HG02642 (cell line): ENCODE measurements at regions not wholly inside any gene's neighbourhood (a gene's known extent, or its start where the extent isn't known, plus 50 kb on each side); places are given as distances from the start of the nearest gene placed in this dataset.

Experiments
- ATAC-seq: cut with Tn5 transposase; IDR thresholded peaks from one replicate; pipeline ENCODE4 v1.9.1; 2021; ENCODE audit warnings: mild to moderate bottlenecking; ENCODE audit not compliant: unreplicated experiment, poor library complexity

DNA sequence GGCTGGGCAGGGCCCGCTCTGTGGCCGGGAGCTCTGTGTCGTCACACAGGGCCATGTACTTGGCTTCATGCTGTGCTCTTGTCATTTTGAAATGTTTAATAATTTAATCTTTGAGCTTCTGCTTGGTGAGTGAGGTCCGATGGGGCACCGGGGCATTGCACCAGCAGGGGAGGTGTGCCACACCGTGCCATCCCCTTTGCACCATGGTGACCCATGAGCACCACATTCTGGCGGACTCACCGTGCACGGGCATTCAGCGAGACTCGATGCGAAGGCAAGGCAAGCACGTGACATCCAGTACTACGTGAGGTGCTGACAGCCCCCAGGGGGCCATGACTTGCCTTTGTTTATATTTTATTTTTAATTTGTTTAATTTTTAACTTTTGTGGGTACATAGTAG lies 204.3 kb downstream of the URI1 start:
- no peak for ATAC-seq

DNA sequence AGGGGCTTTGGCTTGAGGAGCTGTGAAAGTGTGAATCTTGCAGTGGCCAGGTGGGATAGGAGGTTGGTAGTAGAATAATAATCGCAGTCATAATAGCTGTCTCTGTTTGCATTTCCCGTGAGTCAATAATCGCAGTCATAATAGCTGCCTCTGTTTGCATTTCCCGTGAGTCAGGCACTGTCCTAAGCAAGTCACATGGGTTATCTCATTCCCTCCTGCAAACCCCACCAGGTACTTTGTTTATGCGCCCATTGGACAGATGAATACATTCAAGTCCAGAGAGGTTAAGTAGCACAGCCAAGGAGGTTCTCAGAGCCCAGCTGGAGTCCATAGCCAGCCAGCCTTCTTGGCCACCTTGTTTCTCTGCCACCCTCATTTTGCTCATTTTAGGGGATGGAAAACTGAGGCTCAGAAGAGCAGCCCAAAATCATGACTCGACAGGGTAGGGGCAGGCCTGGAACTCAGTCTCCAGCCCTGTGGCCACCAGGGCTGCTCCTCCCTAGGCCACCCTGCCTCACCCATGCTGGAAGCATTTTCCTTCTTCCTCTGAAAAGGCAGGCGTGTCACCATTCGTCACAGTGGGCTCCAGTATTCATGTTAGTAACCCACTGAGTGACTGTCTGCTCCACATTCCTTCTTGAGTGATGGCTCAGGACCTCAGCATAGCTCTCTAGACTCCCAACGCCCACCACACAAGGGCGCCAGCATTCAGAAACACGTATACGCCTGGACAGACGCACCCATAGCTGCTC lies 206.2 kb downstream of the URI1 start:
- ATAC-seq = no peak

DNA sequence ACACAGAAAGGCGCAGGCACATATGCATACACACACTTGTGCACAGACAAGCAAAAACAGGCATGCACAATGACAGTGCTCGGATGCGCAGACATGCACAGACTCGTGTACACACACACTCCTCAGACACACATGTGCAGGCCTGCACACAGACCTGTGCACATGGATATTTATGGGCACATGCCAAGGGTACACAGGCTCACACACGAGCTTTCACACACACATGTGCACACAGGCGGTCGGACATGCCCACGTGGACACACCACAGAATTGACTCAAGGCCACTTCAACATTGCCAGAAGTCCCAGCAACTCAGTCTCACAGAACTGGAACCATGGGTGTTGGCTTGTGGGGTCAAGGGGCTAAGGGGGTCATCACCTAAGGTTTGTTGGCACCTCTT lies 206.8 kb downstream of the URI1 start:
- ATAC-seq = no peak

DNA sequence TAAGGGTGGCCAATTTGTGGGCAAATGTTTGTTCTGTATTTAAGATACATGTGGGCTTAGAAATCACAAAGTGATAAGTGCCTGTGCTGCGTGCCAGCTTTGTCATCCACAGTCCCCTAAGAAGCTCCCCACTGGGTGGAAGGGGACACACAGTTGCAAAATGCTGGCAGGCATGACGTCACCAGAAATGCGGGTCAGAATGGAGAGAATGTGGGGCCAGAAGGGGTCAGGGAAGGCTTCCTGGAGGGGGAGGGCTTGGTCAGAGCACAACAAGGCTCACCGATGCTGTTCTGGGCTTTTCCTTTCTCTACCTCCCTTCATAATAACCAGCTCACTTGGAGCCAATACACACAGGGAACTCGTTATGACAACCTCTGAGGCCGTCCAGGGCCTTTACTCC lies 207.3 kb downstream of the URI1 start:
- ATAC-seq = no peak

DNA sequence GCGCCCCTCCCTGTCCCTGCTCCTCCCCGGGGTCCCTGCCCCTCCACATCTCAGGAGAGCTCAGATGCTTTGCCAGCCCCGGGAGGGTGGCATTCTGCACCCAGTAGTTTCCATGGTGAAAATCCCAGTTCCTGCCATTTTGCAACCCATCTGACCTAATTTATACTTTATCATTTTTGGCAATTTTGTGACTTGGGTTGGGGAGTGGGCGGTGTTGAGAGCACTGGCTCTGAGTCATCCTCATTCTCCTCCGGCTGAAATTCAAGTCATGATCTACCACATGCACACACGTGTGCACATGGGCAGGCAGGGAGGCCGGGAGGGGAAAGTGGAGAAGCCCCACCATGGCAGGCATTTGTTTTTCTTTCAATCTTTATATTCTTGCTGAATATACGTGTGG lies 208.6 kb downstream of the URI1 start:
- no peak for ATAC-seq

DNA sequence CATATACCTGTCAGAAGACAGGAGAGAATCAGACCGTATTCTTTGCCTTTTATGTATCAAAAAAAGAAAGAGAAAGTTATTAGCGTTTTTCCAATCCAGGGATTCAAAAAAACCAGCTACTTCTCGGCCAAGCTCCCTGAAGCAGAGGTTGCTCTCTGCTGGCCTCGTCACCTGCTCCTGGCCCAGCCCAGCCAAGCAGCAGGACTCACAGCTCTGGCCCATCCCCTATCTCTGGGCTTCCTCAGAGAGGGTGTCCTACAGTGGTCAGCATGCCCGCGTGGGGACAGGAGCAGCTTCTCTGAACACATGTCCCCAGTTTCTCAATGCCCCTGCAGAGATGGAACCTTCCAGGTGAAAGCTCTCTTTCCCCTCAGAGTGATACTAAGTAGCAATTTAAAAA lies 209.0 kb downstream of the URI1 start:
- no peak for ATAC-seq

DNA sequence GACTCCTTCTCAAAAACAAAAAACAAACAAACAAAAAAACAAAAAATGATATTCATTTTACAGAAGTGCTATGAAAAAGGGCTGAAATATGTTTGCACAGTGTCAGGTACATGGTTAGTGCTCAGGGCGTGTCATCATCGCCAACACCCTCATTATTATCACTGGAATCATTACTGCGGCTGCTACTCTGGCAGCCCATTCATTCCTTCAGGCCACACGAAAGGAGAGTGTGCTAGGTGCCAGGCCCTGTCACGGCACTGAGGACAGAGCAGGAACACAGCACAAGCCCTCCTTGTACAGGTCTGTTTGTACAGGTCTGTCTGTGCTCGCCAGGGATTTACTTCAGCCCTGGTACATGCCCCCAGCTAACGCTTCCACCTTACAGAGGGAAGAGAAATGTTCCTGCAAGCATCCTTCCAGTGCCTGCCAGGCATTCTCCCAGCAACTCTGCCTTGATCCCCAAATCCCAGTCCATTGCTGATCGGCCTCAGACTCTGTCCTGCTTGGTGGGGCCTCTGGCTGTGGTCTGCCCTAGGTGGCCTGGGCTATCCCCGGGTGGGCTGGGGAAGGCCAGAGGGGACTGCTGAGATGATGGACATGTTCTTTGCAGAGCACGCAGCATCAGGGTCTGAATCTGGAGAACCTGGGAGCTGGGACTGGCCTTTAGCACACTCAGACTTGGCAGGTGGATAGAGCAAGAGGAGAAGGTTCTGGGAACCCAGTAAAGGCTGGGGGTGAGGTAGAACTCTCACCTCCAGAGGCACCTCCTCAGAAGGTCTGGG lies 210.7 kb downstream of the URI1 start:
- no peak for ATAC-seq

DNA sequence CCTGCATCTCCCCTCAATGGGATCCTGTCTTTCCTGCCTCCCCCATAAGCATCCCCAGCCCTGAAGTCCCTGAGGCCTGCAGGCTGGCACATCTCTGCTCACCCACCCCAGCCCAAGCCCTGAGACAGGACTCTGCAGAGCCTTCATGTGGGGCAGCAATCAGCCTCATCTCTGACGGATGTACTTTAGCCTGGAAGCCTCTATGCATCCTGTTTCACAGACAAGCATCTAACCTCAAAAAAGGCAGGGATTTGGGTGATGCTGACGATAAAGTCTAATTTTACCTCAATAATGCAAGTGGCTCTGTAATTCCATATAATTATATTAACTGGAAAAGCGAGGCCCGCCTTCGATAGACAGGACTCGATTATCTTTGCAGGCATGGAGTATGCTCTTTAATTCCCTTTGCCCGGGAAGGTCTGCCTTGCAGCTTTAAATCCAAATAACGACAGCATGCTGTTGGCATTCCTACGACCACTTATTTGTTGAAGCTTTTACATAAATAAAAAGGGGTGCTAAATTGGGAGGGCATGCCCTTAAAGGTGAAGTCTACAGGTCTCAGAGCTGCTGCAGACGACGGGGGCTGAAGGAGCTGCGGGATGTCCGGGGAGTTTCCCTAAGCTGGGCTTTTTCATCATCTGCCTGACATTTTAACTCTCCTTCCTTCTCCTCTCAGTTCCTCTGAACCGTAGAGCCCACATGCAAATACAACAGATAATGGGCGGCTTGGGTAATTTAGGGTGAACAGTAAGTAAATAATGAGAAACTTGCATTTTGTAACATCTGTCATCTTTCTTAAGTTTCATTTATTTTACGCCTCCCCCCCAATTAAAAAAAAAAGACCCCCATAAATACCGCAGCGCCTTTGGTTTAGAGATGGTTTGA lies 211.5 kb downstream of the URI1 start:
- ATAC-seq = peak; percentile 71

DNA sequence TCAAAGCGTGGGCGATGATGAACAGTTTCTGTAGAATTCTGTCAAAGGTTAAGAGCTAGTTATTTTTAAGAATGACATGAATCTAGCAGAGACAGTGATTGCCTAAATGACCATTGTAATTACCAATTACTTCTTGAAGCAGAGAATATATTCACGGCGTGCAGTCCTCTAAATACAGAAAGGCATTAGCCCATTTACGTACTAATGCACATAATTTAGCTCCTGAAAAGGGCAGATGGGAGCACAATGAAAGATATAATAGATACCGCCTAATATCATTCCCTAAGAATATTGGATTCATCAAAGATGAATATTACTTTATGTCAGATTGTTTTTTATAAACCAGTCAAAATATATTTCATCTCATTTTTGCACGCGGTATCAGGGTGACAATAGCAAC lies 212.4 kb downstream of the URI1 start:
- ATAC-seq = no peak

DNA sequence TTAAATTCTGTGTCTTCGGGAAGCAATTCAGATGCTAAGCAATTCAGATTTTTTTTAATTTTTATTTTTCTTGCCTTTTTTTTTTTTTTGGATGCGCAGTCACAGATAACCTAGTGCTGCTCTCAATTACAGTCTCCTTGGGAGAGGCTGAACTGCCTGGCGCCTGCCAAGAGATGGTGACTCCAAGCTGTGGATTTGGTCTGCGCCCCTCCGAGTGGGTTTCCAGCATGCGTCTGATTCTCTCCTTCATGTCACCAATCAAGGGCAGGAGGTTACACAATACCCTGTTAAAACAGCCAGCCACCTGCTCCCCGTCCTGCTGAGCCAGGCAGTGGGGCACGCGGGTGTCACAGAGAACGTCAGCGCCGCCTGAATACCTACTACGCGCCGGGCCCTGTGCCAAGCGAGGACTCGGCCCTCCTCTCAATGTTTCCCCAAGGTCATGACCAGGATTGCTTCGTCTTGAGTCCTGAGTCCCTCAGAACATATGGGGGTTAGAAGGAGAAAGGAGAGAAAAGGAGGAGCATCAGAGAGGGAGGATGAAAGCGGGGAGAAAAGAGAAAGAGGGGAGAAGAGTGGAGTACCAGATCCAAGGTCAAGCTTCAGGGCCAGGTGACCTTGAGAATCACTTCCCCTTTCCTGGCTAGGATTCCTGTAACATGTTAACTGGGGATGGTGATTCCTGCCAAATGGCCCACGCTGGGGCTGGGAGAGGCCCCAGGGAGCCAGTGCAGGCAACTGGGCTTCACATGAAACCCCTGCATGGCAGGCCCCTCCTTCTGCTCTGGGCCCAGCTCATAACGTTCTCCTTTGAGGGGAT lies 213.6 kb downstream of the URI1 start:
- ATAC-seq = no peak

DNA sequence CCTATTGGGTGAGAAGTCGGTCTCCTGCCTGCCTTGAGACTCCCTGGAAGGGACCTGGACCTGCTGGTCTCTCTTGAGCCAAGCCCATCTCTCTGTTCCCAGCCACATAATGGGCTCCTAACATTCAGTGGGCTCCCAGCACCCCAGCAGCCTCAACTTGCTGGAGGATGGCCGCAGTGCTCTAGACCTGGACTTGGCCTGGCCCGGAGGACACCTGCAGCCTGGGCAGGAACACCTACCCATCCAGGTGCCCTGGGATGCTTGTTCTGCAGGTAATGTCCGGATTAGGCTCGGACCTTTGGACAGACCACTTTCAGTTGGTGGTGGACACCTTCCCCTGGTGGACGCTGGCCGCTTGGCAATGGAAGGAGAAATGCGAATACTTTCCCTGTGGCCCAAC lies 214.6 kb downstream of the URI1 start:
- no peak for ATAC-seq

DNA sequence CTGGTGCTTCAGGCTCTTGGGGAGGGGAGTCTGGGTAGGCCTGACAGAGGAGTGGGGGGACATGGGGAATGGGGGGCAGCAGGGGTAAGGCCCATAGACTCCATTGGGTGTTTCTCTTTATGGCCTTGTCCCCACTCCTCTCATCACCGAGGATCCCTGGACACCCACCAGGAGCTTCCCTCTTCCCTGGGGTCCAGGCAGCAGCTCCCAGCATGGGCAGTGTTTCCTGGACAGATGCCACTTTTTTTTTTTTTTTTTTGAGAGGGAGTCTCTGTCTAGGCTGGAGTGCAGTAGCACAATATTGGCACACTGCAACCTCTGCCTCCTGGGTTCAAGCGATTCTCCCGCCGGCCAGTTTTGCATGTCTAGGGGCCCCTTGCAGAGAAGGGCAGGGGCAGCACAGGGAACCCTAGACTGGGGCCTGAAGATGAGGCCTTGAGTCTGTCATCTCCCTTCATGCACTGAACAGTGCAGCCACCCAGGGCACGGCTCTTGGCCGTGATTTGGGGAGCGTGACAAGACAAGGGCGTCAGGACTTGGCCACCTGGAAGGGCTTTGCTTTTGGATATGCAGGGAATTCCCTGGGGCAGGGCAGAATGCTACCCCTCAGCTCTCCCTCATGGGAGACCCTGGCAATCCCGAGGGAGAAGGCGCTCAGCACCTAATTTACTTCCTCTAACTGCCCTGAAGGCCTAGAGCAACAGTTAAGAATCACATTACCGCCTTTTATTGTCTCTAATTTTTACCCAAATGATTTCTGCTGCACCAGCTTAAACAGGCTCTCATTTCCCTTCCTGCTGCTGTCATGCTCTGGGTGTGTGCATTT lies 213.9 kb upstream of the ZNF536 start:
- no peak for ATAC-seq

DNA sequence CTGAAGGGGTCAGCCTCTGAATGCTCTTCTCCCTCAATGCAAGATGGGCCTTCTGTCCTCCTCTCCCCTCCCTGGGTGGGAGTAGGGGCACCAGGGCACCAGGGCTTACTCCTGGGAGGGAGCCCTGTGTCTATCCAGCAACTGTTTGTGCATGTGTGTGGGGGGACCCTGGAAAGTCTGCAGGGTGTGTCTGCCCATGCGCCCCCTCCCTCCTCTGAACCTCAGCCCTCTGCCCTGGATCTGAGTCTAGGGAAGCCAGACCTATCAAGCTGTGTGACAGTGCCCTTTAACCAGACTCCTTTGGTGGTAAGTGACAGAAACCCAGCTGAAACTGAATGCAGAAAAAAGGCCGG lies 213.3 kb upstream of the ZNF536 start:
- no peak for ATAC-seq

DNA sequence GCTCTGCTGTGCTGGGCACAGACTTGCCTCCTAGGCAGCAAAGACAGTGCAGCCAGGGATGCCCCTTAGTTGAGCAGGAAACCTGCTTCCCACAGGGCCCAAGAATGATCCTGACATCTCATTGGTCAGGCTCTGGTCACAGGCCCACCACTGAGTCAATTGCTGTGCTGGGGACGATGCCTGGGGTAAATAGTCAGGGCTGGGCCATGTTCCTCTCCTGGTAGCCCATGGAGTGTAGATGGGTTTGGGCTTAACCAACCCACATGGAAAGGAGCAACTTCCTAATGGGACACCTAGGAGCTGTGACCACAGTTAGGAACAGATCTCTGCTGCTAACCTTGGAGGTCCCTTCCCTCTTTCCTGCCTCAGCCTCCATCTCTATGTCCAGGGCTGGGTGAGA lies 212.5 kb upstream of the ZNF536 start:
- no peak for ATAC-seq

DNA sequence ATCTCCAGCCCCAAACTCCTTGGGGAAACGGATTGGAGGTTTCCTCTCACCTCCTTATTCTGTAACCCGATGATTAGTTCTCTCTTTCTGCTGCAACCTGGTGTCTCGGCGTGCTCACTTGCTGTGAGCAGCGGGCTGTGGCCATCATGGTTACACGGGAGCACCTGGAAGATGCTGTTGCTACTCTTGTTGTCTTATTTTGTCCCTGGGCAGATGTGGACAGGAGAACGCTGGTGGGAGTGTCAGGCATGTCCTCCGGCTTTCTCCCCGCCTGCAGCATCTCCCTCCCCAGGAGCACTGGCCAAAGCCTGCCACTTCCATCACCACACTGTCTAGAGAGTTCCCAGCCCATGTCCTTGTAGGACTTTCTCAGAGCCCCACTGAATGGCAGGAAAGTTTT lies 211.8 kb upstream of the ZNF536 start:
- no peak for ATAC-seq

DNA sequence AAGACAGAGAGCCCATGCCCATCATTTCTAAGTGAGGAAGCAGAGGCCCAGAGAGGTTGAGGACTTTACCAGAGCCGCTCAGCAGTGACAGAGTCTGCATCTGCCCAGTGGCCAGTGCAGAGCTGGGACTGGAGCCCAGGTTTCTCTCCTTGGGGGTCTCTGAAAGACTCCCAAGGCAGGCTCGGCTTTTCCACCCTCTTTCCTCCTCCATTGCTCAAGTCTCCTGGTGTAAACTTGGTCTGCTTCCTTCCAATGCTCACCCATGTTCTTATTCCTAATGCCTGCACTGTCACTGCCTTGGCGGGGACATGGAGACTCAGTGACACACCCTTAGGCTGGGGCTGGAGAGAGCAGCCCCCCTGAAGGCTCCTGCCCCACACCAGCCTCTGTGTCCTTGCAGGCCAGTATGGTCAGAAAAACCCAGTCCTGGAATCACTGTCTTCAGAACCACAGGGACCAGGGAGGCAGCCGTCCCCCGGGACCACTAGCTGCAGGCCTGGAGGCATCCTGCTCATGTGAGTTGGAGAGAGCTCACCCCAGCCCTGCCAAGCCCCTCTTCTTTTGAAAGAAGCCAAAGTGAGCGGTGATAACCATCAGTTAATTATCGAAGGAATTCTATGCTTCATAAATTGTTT lies 211.0 kb upstream of the ZNF536 start:
- ATAC-seq = no peak

DNA sequence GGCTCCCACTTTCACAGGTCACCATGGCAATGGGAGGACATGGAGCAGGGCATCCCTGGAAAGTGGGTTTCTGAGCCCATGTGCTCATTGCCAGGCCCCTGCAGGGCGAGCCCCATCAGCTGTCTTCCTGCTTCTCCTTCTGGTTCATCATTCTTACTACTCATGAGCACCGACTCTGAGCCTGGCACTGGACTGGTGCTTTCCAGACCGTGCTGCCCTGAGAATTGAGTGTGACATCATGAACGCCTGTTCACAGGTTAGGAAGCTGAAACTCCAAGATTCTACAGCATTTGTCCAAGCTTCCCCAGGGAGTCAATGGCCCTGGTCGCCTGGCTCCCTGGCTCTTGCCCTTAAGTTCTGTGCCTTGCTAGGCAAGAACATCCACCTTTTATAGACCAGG lies 210.4 kb upstream of the ZNF536 start:
- no peak for ATAC-seq

DNA sequence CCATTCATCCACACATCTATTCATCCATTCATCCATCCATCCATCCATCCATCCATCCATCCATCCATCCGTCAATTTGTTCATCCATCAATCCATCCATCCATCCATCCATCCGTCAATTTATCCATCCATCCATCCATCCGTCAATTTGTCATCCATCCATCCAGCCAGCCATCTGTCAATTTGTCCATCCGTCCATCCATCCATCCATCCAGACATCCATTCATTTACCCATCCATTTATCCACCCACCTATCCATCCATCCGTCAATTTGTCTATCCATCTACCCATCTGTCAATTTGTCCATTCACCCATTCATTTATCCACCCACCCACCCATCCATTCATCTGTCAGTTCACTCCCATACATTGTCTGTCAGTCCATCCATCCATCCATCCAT lies 209.5 kb upstream of the ZNF536 start:
- ATAC-seq = no peak

DNA sequence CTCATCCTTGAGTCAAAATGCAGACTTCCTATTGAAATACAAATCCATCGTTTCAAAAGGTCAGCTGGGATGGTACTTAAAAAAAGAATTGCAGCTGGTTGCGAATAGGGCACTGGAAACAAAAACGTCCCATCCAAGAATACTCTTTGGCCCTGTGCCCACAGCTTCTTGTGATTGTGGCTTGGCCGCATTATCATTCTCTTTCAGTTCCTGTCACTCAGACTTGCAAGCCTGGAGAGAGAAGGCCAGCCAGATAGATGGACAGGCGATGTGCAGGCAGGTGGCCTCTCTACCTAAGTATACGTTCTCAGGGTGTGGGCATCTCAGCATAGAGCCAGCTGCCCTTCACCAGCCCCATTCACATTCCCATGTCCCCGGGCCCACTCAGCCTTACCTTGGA lies 208.5 kb upstream of the ZNF536 start:
- ATAC-seq = no peak
